Naive thymus-derived CD4-positive, alpha-beta T cell (primary cell): ENCODE measurements at regions not wholly inside any gene's neighbourhood (a gene's known extent, or its start where the extent isn't known, plus 50 kb on each side); places are given as distances from the start of the nearest gene placed in this dataset.
A peak's percentile ranks its signal among the peaks of the same experiment; 100 is the strongest.

ENCODE experiments used
- ATAC-seq: fragments of 150-1000 bp; cut with Tn5 transposase; 2 replicates; pipeline ENCODE4 v1.10.0; 2021; ENCODE audit warnings: mild to moderate bottlenecking, moderate library complexity
- CTCF ChIA-PET: fragments of 350-600 bp; sonication (Branson Sonifier 250); formaldehyde crosslinking; loops from one replicate; lab custom pipeline; 2021; ENCODE audit warnings: antibody characterized with exemption; lab: Charles Lee
- POLR2A ChIA-PET: fragments of 350-600 bp; sonication (Branson Sonifier 250); formaldehyde crosslinking; loops from one replicate; lab custom pipeline; 2021; ENCODE audit warnings: antibody characterized with exemption, inconsistent platforms; lab: Charles Lee
- DNase-seq, 9 donors: peaks; one replicate each; pipeline versions ENCODE4 v3.0.0 to v3.0.0-alpha.2; 2020 to 2022; ENCODE audit warnings: mixed read lengths in 1 of 9
- H3K27ac ChIP-seq: one replicate; pipeline ENCODE4 v1.7.0; 2013; ENCODE audit warnings: mild to moderate bottlenecking, low read depth, low read length, moderate library complexity
- H3K27me3 ChIP-seq, 2 donors: one replicate each; pipeline ENCODE4 v1.7.0; 2013; ENCODE audit warnings: low read length in 2 of 2, mild to moderate bottlenecking in 2 of 2, moderate library complexity in 2 of 2; ENCODE audit not compliant: control insufficient read depth in 2 of 2, insufficient read depth in 2 of 2
- H3K36me3 ChIP-seq, 3 experiments: 1 replicate in 2 of 3; 2 replicates in 1 of 3; pipeline ENCODE4 v1.7.0; 2013; ENCODE audit warnings: low read length in 3 of 3, mild to moderate bottlenecking in 3 of 3, moderate library complexity in 1 of 3; ENCODE audit not compliant: insufficient read depth in 3 of 3, control insufficient read depth in 2 of 3
- H3K4me1 ChIP-seq, 2 donors: one replicate each; pipeline ENCODE4 v1.7.0; 2013; ENCODE audit warnings: low read length in 2 of 2, mild to moderate bottlenecking in 2 of 2, moderate library complexity in 1 of 2; ENCODE audit not compliant: control insufficient read depth in 2 of 2, insufficient read depth in 2 of 2
- H3K4me3 ChIP-seq: 2 replicates; pipeline ENCODE4 v1.7.0; 2013; ENCODE audit warnings: mild to moderate bottlenecking, low read length
- H3K9me3 ChIP-seq, 3 experiments: 1 replicate in 2 of 3; 2 replicates in 1 of 3; pipeline ENCODE4 v1.7.0; 2013; ENCODE audit warnings: low read length in 3 of 3; ENCODE audit not compliant: control insufficient read depth in 2 of 3
- H3K27ac Mint-ChIP-seq, 9 donors: one replicate each; pipeline ENCODE4 v1.8.0; 2020 to 2022; ENCODE audit warnings: mixed read lengths in 9 of 9, mild to moderate bottlenecking in 8 of 9, moderate library complexity in 5 of 9, inconsistent platforms in 2 of 9
- H3K27me3 Mint-ChIP-seq, 5 donors: one replicate each; pipeline ENCODE4 v1.8.0; 2021 to 2022; ENCODE audit warnings: mixed read lengths in 5 of 5, mild to moderate bottlenecking in 1 of 5
- H3K36me3 Mint-ChIP-seq, 5 donors: one replicate each; pipeline ENCODE4 v1.8.0; 2020 to 2022; ENCODE audit warnings: mixed read lengths in 5 of 5, mild to moderate bottlenecking in 3 of 5, inconsistent platforms in 1 of 5
- H3K4me1 Mint-ChIP-seq, 7 donors: one replicate each; pipeline ENCODE4 v1.8.0; 2020 to 2022; ENCODE audit warnings: mixed read lengths in 7 of 7, mild to moderate bottlenecking in 3 of 7, inconsistent platforms in 1 of 7
- H3K4me3 Mint-ChIP-seq, 10 donors: one replicate each; pipeline ENCODE4 v1.8.0; 2020 to 2022; ENCODE audit warnings: mild to moderate bottlenecking in 10 of 10, mixed read lengths in 10 of 10, moderate library complexity in 6 of 10, inconsistent platforms in 2 of 10
- H3K9me3 Mint-ChIP-seq, 11 donors: one replicate each; pipeline ENCODE4 v1.8.0; 2020 to 2022; ENCODE audit warnings: mixed read lengths in 11 of 11, mild to moderate bottlenecking in 4 of 11, inconsistent platforms in 1 of 11, moderate library complexity in 1 of 11
- intact Hi-C, 2 donors: fragments of 100-400 bp; cut with micrococcal nuclease; formaldehyde crosslinking; loops; one replicate each; pipeline ENCODE4 v1.15.1; 2023

DNA sequence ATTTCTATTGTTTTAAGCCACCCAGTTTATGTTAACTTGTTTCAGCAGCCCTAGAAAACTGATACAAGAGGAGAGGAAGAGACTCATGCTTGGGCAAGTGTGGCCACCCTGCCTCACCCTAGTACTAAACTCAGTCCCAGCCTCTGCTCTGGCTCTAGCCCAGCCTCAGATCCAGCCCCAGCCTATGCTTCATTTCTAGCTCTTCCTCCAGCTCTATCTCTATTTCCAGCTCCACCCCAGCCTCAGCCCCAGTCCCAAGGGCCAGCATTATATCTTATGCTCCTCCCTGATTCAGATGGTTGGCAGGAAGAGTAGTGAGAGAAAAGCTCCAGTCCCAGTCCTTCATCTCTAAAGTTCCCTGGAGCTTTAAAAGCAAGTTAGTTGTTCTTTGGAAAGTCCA is 535.5 kb downstream of the PTPRC start:
- DNase-seq, result no peak
- Histone ChIP-seq H3K27me3 (no peaks in the 10 kb centered on the region), H3K36me3 (no peaks in the 10 kb centered on the region), H3K9me3 (no peaks in the 10 kb centered on the region), H3K4me1 (peaks cover 15 to 41% of the 10 kb centered on the region in 2 donors), H3K27ac (no peak overlapping the region), H3K4me3 (no peak overlapping the region)
- Mint-ChIP-seq H3K36me3 (peaks cover 0 to 17% (median 0%) of the 10 kb centered on the region in 5 donors), H3K9me3 (peaks cover 0 to 4% (median 0%) of the 10 kb centered on the region in 11 donors), H3K27ac (peak overlapping the region in 4 of 9 donors; percentile 4 to 53 (median 9)), H3K4me1 (peaks cover 23 to 47% (median 34%) of the 10 kb centered on the region in 7 donors), H3K27me3 (peaks cover 0 to 14% (median 0%) of the 10 kb centered on the region in 5 donors), H3K4me3 (no peak overlapping the region)
- ATAC-seq, result no peak
- ChIA-PET POLR2A (no interaction called here), CTCF (no interaction called here)
- intact Hi-C loops, result loop anchor here in 1 of 2 donors (5.0 kb wide), 1 partner anchor 68 kb away; no protein-coding TSS in a partner anchor

DNA sequence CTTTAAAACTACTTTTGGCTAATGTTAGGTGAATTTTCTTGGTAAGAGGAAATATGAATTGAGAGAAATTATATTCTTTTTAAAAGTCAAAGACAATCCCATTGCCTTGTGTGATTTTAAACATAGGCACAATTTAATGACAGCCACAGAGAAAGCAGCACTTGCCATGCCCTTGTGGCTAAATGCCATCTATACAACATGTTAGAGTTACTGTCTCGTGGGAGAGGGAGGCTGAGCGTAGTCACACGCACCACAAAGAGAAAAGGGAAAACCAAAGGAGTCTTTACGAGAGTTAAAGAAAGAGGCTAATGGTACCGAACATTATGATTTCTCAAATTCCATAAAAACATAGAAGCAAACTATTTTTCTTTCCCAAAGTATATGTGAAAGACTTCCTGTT is 537.9 kb downstream of the PTPRC start:
- Histone ChIP-seq H3K27me3 (no peaks in the 10 kb centered on the region), H3K9me3 (no peaks in the 10 kb centered on the region), H3K4me3 (no peak overlapping the region), H3K27ac (no peak overlapping the region), H3K36me3 (no peaks in the 10 kb centered on the region), H3K4me1 (peaks cover 15 to 26% of the 10 kb centered on the region in 2 donors)
- CTCF ChIA-PET, result no interaction called here
- peaks cover 0 to 16% (median 0%) of the 10 kb centered on the region in 5 donors for H3K27me3 Mint-ChIP-seq
- H3K36me3 Mint-ChIP-seq, result peaks cover 0 to 4% (median 0%) of the 10 kb centered on the region in 5 donors
- ATAC-seq (no peak), DNase-seq (no peak)
- POLR2A ChIA-PET, result no interaction called here
- H3K27ac Mint-ChIP-seq, result no peak overlapping the region
- peaks cover 14 to 33% (median 25%) of the 10 kb centered on the region in 7 donors for H3K4me1 Mint-ChIP-seq
- no peak overlapping the region for H3K4me3 Mint-ChIP-seq
- H3K9me3 Mint-ChIP-seq, result no peaks in the 10 kb centered on the region
- intact Hi-C loops, result no loop called here

DNA sequence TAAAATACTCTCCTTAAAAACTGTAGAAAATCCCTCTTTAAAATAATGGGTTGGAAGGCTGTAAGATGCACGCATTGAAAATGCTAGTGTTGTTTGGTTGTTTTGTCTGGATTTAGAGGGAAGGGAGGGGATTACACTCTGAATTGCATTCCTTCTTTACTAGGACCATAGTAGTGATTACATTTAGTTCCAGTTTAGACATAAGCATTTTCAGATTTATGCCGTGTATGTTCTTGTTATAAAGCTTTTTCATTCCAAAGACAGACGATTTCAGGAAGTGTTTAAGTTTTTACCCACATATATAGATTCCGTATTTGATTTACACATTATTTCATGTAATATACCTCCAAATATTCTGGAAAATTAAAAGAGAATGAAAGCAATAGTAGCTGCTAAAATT is 538.4 kb downstream of the PTPRC start:
- Histone ChIP-seq H3K27me3 (no peaks in the 10 kb centered on the region), H3K27ac (no peak overlapping the region), H3K36me3 (no peaks in the 10 kb centered on the region), H3K9me3 (no peaks in the 10 kb centered on the region), H3K4me1 (peaks cover 13 to 21% of the 10 kb centered on the region in 2 donors), H3K4me3 (no peak overlapping the region)
- CTCF ChIA-PET, result no interaction called here
- intact Hi-C loops, result no loop called here
- Mint-ChIP-seq H3K4me1 (peaks cover 14 to 31% (median 25%) of the 10 kb centered on the region in 7 donors), H3K9me3 (no peaks in the 10 kb centered on the region), H3K27me3 (peaks cover 0 to 16% (median 0%) of the 10 kb centered on the region in 5 donors), H3K27ac (no peak overlapping the region), H3K4me3 (no peak overlapping the region), H3K36me3 (peaks cover 0 to 4% (median 0%) of the 10 kb centered on the region in 5 donors)
- POLR2A ChIA-PET, result no interaction called here
- DNase-seq (no peak), ATAC-seq (no peak)

DNA sequence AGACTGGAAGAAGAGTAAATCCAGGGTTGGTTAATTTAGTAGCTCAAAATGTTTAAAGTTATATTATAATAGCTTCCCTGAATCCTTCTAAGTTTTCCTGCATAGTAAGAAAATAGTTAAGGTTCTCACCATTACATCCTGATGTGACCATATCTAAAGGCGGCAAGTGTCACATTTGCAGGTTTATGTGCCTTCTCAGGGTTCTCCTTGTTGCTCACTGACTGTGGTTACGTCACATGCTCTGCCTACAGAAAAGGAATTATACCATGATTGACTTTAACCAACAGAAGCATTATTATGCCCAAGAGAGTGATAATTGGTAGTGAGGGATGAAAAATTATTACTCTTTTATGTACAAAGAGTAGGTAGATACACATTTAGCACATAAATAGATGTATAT is 539.8 kb downstream of the PTPRC start:
- intact Hi-C loops, result no loop called here
- Histone ChIP-seq H3K27me3 (no peaks in the 10 kb centered on the region), H3K9me3 (no peaks in the 10 kb centered on the region), H3K27ac (no peak overlapping the region), H3K4me1 (peaks cover 0 to 10% of the 10 kb centered on the region in 2 donors), H3K4me3 (no peak overlapping the region), H3K36me3 (no peaks in the 10 kb centered on the region)
- no peak for DNase-seq
- no peaks in the 10 kb centered on the region for H3K9me3 Mint-ChIP-seq
- POLR2A ChIA-PET, result no interaction called here
- no peak overlapping the region for H3K27ac Mint-ChIP-seq
- H3K36me3 Mint-ChIP-seq, result peaks cover 0 to 4% (median 0%) of the 10 kb centered on the region in 5 donors
- peaks cover 0 to 18% (median 0%) of the 10 kb centered on the region in 5 donors for H3K27me3 Mint-ChIP-seq
- H3K4me3 Mint-ChIP-seq, result no peak overlapping the region
- no peak for ATAC-seq
- peaks cover 1 to 20% (median 13%) of the 10 kb centered on the region in 7 donors for H3K4me1 Mint-ChIP-seq
- CTCF ChIA-PET, result no interaction called here

DNA sequence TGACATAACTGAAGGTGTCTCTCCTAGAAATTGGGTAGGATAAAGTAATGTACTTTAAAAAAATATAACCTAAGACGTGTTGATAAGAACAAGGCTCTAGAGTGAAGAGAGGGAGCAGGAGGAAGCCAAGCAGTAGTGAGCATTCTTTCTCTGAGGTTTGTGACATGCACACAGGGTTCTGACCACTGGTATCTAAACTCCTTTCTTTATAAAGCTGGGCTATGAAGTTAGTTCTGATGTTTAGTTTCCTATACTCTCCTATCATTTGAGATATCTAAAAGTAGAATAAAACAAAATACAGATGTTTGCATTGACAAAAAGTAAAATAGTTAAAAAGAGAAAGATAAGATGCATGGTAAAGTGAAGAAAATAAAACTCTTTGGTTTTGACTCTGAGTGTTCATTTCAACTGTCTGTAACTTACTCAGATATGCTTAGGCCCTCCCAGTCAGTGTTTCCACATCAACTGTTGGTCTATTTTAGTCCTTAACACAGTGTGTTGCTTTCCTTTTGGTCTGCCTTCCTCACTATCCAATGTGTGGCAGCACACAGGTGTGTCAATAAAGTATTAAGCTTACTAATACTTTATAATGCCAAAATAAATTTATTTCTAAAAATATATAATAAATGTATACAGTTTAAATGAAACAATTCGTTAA is 543.5 kb downstream of the PTPRC start:
- no peak overlapping the region for H3K4me3 Mint-ChIP-seq
- POLR2A ChIA-PET, result interaction anchor here (0.7 kb wide), 1 partner anchor 1166 kb away, joined by 3 read pairs; no protein-coding TSS in a partner anchor
- no peak overlapping the region for H3K27ac Mint-ChIP-seq
- H3K27ac ChIP-seq, result no peak overlapping the region
- H3K9me3 Mint-ChIP-seq, result no peaks in the 10 kb centered on the region
- no peaks in the 10 kb centered on the region for H3K36me3 ChIP-seq
- no peak for DNase-seq
- CTCF ChIA-PET, result no interaction called here
- H3K27me3 Mint-ChIP-seq, result peaks cover 0 to 14% (median 0%) of the 10 kb centered on the region in 5 donors
- ATAC-seq, result no peak
- peaks cover 0 to 9% (median 0%) of the 10 kb centered on the region in 7 donors for H3K4me1 Mint-ChIP-seq
- no peaks in the 10 kb centered on the region for H3K36me3 Mint-ChIP-seq
- H3K4me1 ChIP-seq, result no peaks in the 10 kb centered on the region
- intact Hi-C loops, result no loop called here
- no peaks in the 10 kb centered on the region for H3K9me3 ChIP-seq
- no peaks in the 10 kb centered on the region for H3K27me3 ChIP-seq
- no peak overlapping the region for H3K4me3 ChIP-seq

DNA sequence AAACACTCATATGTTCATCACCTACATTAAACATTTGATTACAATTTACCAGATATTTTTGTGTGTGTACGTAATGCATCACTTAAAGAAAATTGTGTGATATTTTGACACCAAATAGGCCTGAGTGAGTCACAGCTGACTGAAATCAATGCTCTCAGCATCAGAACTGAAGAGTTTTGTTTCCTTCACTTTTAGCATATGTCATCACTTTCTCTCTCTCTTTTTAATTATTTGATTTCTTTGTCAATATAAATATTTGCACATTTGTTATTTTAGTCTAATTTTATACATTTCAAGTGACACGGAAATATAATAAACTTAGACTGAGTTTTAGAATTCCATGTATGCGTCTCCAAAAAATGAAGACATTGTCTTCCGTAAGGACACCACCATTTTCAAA is 545.3 kb downstream of the PTPRC start:
- H3K27me3 ChIP-seq, result no peaks in the 10 kb centered on the region
- H3K27me3 Mint-ChIP-seq, result peaks cover 0 to 12% (median 0%) of the 10 kb centered on the region in 5 donors
- no peaks in the 10 kb centered on the region for H3K9me3 ChIP-seq
- no peak overlapping the region for H3K4me3 ChIP-seq
- H3K4me1 ChIP-seq, result no peaks in the 10 kb centered on the region
- ATAC-seq (no peak), DNase-seq (no peak)
- H3K27ac Mint-ChIP-seq, result no peak overlapping the region
- intact Hi-C loops, result no loop called here
- no peaks in the 10 kb centered on the region for H3K36me3 Mint-ChIP-seq
- no peak overlapping the region for H3K4me3 Mint-ChIP-seq
- no peak overlapping the region for H3K27ac ChIP-seq
- POLR2A ChIA-PET, result no interaction called here
- no peaks in the 10 kb centered on the region for H3K9me3 Mint-ChIP-seq
- H3K36me3 ChIP-seq, result no peaks in the 10 kb centered on the region
- H3K4me1 Mint-ChIP-seq, result peaks cover 0 to 9% (median 0%) of the 10 kb centered on the region in 7 donors
- CTCF ChIA-PET, result no interaction called here

DNA sequence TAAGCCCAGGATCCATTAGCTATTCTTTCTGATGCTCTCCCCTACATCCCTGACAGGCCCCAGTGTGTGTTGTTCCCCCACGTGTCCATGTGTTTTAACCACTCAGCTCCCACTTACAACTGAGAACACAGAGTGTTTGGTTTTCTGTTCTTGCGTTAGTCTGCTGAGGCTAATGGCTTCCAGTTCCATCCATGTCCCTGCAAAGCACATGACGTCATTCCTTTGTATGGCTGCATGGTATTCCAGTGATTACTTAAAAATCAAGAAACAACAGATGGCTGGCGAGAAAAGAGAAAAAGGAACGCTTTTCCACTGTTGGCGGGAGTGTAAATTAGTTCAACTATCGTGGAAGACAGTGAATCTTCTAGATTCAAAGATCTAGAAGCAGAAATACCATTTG is 556.0 kb downstream of the PTPRC start:
- ChIA-PET POLR2A (no interaction called here), CTCF (no interaction called here)
- H3K4me1 Mint-ChIP-seq, result no peaks in the 10 kb centered on the region
- intact Hi-C loops, result no loop called here
- Histone ChIP-seq H3K27me3 (no peaks in the 10 kb centered on the region), H3K27ac (no peak overlapping the region), H3K9me3 (no peaks in the 10 kb centered on the region), H3K36me3 (no peaks in the 10 kb centered on the region), H3K4me3 (no peak overlapping the region), H3K4me1 (no peaks in the 10 kb centered on the region)
- H3K36me3 Mint-ChIP-seq, result peaks cover 0 to 5% (median 0%) of the 10 kb centered on the region in 5 donors
- peaks cover 0 to 3% (median 0%) of the 10 kb centered on the region in 11 donors for H3K9me3 Mint-ChIP-seq
- no peak overlapping the region for H3K4me3 Mint-ChIP-seq
- DNase-seq (no peak), ATAC-seq (no peak)
- H3K27me3 Mint-ChIP-seq, result peaks cover 0 to 11% (median 0%) of the 10 kb centered on the region in 5 donors
- H3K27ac Mint-ChIP-seq, result no peak overlapping the region
